ENCODE measurements at regions not wholly inside any gene's neighbourhood (a gene's known extent, or its start where the extent isn't known, plus 50 kb on each side); places are given as distances from the start of the nearest gene placed in this dataset.

DNA sequence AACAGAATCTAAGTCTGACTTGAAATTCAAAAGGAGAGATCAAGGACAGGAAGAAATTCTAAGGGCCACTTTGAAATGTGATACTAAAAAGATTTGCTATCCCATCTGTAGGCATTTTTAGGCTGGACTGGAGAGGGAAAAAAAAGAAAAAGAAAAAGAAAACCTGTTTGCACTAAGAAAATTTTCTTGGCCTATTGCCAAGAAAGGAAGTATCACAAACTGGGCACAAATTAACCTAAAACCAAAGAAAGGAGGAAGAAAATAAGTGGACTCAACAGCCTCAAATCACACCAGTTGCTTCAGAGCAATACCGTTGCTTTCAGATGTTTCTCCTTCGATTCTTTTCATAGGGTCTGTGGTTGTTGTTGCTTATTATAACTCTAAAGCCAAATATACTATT, 287.9 kb upstream of the VRK2 start:
- no peak overlapping the region for H3K18ac ChIP-seq (ENCODE audit: insufficient read length, low read depth, low read length)
- peaks cover 5% of the 10 kb centered on the region for H3K4me1 ChIP-seq (ENCODE audit: insufficient read depth, low read length)
- no peak overlapping the region for H3K27ac ChIP-seq (ENCODE audit: insufficient read length, low read depth, low read length)
- H3K56ac ChIP-seq (ENCODE audit: insufficient read length, low read depth, low read length): no peak overlapping the region
- WGBS (ENCODE audit: extremely low coverage, insufficient read length, low lambda C conversion rate): no CpG with 5 or more reads among the region's 2 CpGs
- H4K91ac ChIP-seq (ENCODE audit: insufficient read length, low read depth, low read length): no peak overlapping the region
- no peaks in the 10 kb centered on the region for H3K27me3 ChIP-seq (ENCODE audit: insufficient read depth, low read length)
- no peaks in the 10 kb centered on the region for H3K79me1 ChIP-seq (ENCODE audit: insufficient read depth, low read depth, low read length, poor library complexity, severe bottlenecking)
- no peak overlapping the region for H2BK120ac ChIP-seq (ENCODE audit: low read depth, low read length, poor library complexity, severe bottlenecking)
- Mint-ChIP-seq H3K27me3 (ENCODE audit: low read depth) (no peaks in the 10 kb centered on the region; the same call in 1 of the 2 replicates), H3K4me1 (peaks cover 34 to 41% of the 10 kb centered on the region in 2 experiments), H3K27ac (no peak overlapping the region), H3K4me3 (no peak overlapping the region), H3K36me3 (ENCODE audit: insufficient read depth in 1 of 3, low read depth in 3 of 3) (no peaks in the 10 kb centered on the region), H3K9me3 (no peaks in the 10 kb centered on the region)
- no peak overlapping the region for H3K4me2 ChIP-seq (ENCODE audit: insufficient read depth, insufficient read length, low read length)
- no peak overlapping the region for H4K8ac ChIP-seq (replicated peaks; ENCODE audit: insufficient read length, low read depth, low read length)
- H4K20me1 ChIP-seq (ENCODE audit: control insufficient read depth, insufficient read depth, insufficient read length): no peaks in the 10 kb centered on the region
- H3K9me3 ChIP-seq (ENCODE audit: control insufficient read depth, low read depth, low read length): no peaks in the 10 kb centered on the region
- no peak overlapping the region for H2BK20ac ChIP-seq (ENCODE audit: low read depth, low read length, poor library complexity, severe bottlenecking)
- no peak overlapping the region for H2AK5ac ChIP-seq (ENCODE audit: insufficient read length, low read length)
- H3K9ac ChIP-seq (ENCODE audit: extremely low read depth, insufficient read length, low read length): no peak overlapping the region
- no peak overlapping the region for H2AFZ ChIP-seq (ENCODE audit: low read length)
- no peak for DNase-seq
- no peak overlapping the region for H4K5ac ChIP-seq (ENCODE audit: insufficient read length, low read depth, low read length)
- no peak overlapping the region for H2BK5ac ChIP-seq (ENCODE audit: insufficient read length, low read length)
- no peak overlapping the region for H2BK12ac ChIP-seq (ENCODE audit: insufficient read length, low read depth, low read length)
- no peaks in the 10 kb centered on the region for H3K23me2 ChIP-seq (ENCODE audit: insufficient read length, low read depth, low read length, poor library complexity, severe bottlenecking)
- TF ChIP-seq, protein P1, sequence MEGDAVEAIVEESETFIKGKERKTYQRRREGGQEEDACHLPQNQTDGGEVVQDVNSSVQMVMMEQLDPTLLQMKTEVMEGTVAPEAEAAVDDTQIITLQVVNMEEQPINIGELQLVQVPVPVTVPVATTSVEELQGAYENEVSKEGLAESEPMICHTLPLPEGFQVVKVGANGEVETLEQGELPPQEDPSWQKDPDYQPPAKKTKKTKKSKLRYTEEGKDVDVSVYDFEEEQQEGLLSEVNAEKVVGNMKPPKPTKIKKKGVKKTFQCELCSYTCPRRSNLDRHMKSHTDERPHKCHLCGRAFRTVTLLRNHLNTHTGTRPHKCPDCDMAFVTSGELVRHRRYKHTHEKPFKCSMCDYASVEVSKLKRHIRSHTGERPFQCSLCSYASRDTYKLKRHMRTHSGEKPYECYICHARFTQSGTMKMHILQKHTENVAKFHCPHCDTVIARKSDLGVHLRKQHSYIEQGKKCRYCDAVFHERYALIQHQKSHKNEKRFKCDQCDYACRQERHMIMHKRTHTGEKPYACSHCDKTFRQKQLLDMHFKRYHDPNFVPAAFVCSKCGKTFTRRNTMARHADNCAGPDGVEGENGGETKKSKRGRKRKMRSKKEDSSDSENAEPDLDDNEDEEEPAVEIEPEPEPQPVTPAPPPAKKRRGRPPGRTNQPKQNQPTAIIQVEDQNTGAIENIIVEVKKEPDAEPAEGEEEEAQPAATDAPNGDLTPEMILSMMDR (conservative IDR thresholded peaks at IDR 0.05): no peak
- no peaks in the 10 kb centered on the region for H3K79me2 ChIP-seq (ENCODE audit: insufficient read depth, low read length)
- no peak overlapping the region for H3K23ac ChIP-seq (ENCODE audit: insufficient read length, low read depth, low read length)
- no peak overlapping the region for H2BK15ac ChIP-seq (ENCODE audit: low read depth, low read length)
- no peak overlapping the region for H3T11ph ChIP-seq (ENCODE audit: low read length)
- no peak overlapping the region for H3K14ac ChIP-seq (ENCODE audit: insufficient read depth, low read length)
- H3K4ac ChIP-seq (ENCODE audit: low read depth, low read length): no peak overlapping the region

All from H9 (cell line).